NOMO-1 treated with DMSO at 0.1 percent for 48 hours (cell line): ENCODE measurements at regions not wholly inside any gene's neighbourhood (a gene's known extent, or its start where the extent isn't known, plus 50 kb on each side); places are given as distances from the start of the nearest gene placed in this dataset.
A peak's percentile ranks its signal among the peaks of the same experiment; 100 is the strongest.
"Not testable (repeated sequence)": the region's sequence is repeated elsewhere in the genome, so short reads cannot be mapped to it uniquely, and the experiment has no call there.

Experiments used
- DNase-seq: peaks from one replicate; lab custom pipeline; 2025; ENCODE audit not compliant: unreplicated experiment; lab: John Stamatoyannopoulos, UW

DNA sequence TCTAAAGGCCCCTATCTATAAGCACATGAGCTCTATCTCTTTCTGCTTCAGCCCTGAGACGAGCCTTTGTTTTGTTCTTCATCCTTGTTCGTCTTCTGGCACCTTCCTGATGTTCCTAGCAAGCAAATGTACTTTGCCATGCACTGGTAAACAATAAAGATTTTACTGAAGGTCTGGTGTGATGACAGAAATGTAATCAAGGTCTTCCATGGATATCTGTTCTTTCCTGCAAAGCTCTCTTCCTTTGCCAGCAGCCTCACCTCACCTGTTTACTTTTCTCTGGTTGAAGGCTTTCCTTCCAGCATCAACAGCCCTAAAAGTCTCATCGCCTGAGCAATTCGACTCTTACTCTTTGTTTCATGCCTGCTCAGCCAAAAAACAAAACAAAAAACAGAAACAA lies 330.3 kb downstream of the PCNX1 start:
- DNase-seq, result no peak

DNA sequence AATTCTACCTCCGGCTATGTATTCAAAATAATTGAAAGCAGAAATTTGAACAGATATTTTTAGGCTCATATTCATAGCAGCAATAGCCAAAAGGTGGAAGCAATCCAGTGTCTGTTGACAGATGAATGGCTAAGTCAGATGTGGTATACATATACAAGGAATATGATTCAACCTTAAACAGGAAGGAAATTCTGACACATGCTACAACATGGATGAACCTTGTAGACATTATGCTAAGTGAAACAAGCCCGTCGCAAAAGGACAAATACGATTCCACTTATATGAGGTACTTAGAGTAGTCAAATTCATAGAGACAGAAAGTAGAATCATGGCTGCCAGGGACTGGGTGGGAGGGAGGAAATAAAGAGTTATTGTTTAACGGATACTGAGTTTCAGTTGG lies 331.6 kb downstream of the PCNX1 start:
- DNase-seq, result no peak

DNA sequence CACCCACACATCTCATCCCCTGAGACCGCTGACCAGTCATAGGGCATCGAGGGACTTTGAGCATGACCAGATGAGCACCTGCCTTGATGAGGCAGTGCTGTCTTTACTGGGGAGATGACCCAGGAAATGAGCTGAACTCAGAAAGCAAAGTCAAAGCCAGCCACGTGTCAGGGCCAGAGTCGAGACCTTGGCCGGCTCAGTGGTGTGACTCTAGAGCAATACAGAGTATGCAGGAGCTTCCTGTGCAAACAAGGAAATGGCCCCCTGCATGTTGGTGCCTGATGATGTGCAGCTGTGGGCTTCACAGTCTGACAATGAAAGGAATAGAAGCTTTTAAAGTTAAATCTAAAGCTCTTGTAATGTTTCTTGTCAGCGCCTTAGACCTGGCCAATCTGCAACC lies 332.9 kb downstream of the PCNX1 start:
- DNase-seq, result no peak

DNA sequence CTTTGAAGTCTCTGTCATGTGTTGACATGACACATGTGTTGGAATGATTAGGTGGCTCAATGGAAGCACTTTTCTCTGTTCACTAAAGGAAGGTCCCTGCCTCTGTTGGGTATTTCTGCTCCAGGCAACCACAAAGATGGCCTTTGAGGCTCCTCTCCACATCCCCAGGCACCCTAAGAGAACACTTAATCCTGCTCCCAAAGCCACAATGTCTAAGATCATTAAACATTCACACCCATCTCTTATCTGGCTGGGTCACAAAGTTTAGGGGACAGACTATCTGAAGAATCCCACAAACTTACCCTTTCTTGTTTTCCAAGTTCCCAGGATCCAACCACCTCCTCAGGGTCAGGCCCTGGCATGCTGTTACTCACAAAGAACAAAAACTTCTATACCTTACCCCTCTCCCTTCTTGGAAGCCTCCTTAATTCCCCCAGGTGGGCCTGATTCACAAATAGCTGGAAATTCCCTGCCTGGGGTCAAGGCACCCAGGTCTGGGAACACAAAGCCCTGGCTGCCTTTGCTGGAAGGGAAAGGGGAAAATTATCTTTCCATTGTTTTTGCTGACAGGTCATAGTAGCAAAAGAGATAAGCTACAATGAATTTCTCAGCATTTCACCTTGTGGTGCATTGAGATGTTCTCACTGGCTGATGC lies 333.7 kb downstream of the PCNX1 start:
- no peak for DNase-seq

DNA sequence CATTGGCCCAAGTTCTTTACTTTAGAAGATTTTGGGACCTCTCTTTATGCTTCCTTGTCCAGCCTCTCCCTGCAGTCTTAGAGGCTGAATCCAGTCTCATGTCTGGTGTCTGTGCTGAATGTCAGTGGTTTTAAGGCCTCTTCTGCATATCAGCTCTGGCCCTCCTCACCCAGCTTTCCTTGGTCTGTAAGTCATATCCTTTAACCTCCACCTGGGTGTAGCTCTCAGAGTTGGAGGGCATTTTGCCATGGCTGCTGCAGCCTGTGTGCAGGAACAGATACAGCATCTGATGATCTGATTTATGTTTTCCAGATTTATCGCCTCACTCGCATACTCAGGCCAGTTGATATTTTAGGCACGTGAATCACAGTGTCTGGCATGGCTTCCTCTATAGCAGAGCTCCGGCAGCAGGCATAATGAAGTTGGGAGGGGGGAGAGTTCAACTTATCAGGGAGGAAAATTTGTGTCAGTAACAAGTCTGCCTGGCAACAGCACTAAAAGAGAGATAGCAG lies 335.0 kb downstream of the PCNX1 start:
- no peak for DNase-seq

DNA sequence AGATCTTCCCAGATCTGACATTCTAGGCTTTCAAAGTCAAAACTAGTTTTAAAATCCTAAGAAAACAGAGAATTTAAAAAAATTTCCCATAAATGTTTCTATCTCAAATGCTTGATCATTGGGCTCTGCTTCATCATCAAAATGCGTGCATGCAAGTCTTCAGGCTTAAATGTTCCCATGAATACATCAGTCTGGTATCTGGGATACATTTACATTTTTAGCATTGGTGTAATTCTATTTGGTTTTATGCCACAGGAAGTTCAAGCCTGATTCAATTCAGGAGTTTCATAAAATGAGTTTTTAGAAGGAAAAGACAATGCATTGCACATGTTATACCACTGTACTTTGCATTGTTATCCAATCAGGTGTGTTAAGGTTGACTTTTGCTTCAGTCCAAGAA lies 336.4 kb downstream of the PCNX1 start:
- no peak for DNase-seq

DNA sequence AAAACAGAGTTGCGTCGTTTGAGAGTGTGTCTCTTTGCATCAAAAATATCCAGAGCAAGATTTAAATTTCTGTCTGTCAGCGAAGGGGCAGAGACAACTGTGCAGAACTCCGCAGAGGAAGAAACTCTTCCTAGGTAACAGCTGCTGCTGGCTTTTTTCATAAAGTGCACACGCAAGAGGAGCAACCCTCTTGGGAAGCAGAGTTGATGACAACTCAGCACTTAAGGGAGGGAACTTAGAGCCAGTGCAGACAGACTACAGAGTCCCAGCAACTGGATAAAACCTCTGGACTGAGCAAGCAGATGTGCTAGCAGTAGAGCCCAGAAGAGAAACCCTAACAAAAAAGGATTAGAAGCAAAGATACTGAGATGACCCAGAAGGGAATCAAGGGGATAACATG lies 337.1 kb downstream of the PCNX1 start:
- DNase-seq, result no peak

DNA sequence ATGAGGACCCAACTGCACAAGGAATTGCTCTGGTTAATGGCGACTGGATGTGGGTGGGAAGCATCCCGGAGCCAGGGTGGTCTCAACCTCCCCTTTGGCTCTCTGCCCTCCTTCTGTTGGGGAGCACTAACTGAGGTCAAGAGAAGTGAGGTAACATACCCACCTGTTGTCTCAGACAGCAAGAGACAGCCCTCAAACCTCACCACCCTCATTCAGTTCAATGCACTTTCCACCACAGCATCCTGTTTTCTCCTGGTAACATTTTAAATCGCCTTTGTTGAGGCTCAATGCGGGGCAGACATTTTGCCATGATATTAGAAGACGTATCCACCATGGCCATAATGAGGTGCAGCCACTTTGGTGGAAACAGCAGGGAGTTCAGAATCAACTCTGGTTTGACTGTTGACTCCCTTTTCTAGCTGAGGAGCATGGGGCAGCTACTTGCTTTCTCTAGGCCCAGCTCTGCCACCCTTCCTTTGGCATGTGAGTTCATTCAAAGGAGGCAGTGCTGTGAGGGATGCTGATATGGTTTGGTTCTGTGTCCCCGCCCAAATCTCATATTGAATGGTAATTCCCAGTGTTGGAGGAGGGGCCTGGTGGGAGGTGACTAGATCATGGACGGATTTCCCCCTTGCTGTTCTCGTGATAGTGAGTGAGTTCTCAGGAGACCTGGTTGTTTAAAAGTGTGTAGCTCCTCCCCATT lies 338.6 kb downstream of the PCNX1 start:
- no peak for DNase-seq

DNA sequence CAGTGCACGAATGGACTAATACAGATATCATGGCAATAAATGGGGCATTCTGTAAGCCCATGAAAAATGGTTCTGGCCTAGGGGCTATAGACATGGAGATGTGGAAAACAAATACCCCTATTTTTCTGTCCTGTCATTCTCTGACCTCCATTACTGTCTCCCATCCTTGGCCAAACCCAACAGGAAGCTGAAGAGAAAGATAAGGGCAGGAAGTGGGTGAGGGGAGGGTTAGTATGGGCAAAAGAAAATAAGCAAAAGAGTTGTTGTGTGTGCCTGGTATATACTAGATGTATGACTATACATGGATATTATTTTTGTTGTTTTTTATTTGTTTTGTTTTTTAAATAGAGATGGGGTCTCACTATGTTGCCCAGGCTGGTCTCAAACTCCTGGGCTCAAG lies 339.3 kb downstream of the PCNX1 start:
- no peak for DNase-seq

DNA sequence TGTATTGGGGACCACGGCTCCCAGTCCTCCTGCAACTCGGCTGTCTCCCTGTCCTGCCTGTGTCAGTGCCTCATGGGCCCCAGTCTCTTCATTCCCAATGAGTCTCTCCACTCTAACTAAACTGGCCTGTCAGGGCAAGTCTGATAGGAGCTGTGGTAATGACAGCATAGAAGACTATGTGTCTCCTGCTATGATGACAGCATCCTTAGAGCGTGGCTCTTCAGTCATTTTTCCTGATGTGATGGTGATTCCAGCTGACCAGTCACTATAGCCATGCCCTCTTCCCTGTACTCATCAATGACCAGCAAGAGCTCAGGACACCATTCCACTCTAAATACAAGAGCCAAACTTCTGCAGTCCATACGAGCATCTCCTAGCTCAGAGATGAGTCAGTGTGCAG lies 339.8 kb downstream of the PCNX1 start:
- DNase-seq, result no peak

DNA sequence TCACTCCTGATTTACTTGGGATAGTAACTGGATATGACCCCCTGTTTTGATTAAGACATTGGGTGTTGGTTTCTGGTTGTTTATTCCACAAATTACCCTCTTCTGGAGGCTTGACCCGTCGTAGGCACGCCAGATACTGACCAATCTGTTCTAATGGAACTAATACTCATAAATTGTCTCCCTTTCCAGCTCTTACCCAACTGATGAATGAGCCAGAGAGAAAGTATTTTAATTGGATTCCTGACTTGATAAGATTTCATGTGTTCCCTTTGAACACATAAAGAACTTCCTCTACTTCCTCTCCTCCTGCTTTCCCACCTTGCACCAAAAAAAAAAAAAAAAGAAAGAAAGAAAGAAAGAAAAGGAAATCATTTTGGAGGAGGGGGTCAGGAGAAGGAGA lies 340.9 kb downstream of the PCNX1 start:
- no peak for DNase-seq

DNA sequence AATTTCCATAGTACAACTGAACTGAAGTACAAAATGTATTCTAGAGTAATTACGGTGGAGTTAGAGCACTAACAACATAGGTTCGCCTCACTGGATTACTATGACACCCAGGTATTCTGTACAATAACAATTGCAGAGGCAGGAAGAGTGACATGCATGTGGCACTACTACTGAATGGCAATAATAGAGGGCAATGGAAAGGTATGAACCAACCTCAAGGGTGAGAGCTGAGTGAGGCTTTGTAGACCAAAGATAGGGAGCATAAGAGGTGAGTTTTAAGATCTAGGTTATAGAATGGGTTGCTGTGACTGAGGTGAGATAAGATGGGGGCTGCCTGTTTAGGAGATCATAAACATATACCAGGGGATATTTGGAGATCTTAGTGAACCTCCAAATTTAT lies 343.1 kb downstream of the PCNX1 start:
- no peak for DNase-seq

DNA sequence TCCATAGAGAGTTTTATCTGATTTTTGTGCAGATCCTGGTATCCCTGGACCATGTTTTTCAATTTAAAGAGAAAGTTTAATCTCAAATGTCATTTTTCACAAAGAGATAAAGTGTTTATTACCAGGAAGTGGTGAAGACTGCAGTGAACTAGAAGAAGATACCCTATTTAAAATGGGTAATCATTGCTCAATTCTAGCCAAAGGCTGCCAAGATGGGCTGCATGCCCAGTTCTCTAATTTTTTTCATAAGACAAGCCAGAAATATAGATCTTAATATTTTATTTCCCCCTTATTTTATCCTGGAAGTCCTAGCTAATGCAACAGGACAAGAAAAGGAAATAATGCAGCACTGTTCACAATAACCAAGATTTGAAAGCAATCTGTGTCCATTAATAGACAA lies 343.5 kb downstream of the PCNX1 start:
- DNase-seq, result no peak

DNA sequence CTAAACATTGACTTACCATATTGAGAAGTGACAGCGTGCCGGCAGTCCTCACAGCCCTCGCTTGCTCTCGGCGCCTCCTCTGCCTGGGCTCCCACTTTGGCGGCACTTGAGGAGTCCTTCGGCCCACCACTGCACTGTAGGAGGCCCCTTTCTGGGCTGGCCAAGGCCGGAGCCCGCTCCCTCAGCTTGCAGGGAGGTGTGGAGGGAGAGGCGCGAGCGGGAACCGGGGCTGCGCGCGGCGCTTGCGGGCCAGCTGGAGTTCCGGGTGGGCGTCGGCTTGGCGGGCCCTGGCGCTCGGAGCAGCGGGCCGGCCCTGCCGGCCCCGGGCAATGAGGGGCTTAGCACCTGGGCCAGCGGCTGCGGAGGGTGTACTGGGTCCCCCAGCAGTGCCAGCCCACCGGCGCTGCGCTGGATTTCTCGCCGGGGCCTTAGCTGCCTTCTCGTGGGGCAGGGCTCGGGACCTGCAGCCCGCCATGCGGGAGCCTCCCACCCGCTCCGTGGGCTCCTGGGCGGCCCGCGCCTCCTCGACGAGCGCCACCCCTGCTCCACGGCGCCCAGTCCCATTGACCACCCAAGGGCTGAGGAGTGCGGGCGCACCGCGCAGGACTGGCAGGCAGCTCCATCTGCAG lies 346.9 kb downstream of the PCNX1 start:
- DNase-seq, result not testable (repeated sequence)

DNA sequence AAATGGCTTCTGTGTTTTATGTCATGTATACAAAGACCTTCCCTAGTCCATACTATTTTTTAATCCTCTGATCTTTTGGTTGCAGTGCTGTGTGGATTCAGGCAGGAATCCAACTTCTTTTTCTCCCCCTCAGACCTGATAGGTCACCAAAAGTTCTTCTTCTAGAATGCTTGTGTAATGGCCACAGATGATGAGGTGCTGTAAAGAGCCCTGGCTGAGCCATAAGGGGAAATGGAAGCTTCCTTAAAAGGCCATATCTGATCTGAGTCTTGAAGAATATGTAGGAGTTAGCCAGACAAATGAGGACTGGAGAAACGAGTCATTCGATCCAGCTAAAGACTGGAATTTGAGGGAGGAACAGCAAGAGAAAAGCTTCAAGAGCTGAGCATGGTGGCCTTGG lies 353.9 kb downstream of the PCNX1 start:
- no peak for DNase-seq

DNA sequence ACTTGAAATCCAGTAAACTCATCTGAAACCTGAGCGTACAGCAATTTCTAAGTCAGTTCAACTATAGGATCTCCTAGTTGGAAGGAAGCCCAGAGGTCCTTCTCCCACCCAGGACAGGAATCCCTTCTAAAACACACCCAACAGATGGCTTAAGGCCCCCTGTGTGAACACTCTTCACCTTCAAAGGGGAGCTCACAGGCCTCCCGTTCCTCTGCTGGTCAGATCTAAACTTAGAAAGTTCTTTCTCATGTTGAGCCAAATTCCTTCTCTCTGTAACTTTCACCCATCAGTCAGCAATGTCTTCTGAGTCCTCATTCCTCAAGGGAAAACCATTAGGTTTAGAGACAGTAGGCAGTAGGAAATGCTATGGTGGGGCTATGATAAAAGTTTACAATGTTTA lies 355.2 kb downstream of the PCNX1 start:
- no peak for DNase-seq

DNA sequence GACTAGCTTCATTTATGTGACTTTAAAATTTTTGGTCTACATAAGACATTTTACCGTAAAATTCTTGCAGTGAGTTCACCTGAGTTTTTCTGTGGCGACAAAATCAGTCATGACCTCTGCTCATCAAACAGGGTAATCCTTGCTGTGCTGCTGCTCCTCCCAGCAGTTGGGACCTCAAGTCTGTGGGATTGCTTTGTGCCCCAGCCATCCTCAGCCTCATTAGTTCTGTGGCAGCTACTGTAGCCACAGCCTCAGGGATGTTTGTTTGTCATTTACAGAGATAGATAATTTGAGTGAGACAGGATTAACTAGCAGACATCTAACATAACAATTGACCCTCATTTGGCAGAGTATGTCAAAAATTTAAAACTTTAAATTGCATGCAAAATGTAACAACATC lies 357.0 kb downstream of the PCNX1 start:
- DNase-seq, result no peak

DNA sequence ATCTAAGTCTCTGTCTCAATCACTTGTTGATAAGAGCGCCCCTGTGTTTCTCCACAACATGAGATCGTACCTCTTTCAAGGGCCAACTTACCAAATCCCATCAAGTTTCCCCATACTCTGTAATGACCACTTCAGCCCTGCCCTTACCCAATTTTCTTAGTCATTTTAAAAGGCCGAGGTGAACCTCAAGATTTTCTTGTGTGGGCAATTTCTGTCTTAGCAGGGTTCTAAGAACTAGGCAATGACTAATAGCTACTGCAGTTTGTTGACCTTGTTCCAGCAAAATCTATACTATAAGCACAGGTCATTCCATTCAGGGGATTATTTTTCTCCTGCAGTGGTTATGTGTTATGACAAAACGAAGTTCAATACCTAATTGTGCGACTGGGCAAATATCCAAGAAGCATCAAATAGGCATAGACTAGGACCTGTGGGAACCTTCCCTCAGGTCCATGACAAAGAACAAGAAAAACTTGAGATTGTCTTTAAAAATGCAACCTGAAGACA lies 359.8 kb downstream of the PCNX1 start:
- peak; percentile 49 for DNase-seq

DNA sequence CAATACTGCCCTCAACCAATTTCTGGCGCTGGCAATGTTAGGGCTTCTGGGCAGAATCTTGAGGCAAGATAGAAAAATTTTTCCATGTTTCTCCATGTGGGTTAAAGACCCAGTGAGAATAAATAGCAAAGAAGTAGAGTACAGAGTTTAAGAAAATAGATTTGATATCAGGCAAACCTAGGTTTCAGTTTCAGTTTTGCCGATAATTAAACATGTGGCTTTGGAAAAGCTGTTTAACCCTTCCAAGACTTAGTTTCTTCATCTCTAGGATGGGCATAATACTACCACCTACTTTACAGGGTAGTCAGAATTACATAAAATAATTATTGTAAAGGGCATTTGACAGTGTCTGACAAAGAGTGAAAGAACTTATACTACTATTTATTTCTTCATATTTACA lies 360.4 kb downstream of the PCNX1 start:
- DNase-seq, result no peak

DNA sequence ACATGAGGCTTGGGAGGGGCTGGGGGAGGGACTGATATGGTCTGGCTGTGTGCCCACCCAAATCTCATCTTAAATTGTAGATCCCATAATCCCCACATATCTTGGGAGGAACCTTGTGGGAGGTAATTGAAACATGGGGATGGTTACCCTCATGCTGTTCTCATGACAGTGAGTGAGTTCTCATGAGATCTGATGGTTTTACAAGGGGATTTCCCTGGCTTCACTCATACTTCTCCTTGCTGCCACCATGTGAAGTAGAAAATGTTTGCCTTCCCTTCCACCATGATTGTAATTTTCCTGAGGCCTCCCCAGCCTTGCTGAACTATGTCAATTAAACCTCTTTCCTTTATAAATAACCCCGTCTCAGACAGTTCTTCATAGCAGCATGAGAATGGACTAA lies 362.9 kb downstream of the PCNX1 start:
- DNase-seq, result no peak

DNA sequence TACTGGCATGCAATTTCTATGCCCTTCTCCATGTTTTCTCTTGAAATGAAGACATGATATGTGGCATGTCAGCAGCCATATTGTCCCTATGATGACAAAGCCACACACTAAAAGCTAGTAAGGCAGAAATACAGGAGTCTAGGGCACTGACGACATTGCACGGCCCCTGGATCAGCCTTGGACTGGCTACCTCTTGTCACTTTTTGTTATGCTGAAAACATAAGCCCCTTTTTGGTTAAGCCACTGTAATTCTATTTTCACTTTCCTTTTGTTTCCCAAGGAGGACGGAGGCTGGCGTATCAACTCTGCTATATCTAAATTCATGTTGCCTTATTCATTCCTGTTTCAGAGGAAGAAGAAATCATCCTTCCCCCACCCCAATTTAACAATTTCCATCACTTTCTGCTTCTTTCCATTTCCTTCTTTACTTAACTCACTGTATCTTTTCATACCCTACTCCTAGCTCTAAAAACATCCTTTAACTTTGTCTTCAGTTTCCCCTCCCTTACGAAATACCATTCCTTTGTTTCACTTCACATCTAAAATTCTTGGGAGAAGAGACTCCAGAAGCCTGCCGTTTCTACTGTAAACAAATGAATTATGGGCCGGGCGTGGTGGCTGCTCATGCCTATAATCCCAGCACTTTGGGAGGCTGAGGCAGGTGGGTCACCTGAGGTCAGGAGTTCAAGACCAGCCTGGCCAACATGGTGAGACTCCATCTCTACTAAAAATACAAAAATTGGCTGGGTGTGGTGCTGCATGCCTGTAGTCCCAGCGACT lies 364.1 kb downstream of the PCNX1 start:
- no peak for DNase-seq
